WTC11 (cell line): ENCODE measurements at regions not wholly inside any gene's neighbourhood (a gene's known extent, or its start where the extent isn't known, plus 50 kb on each side); places are given as distances from the start of the nearest gene placed in this dataset.

Experiments
- ATAC-seq: fragments of 200-7000 bp; cut with Tn5 transposase; 2 replicates; pipeline ENCODE4 v1.10.0; 2021; ENCODE audit warnings: mild to moderate bottlenecking, moderate library complexity
- CTCF ChIA-PET: fragments of 300-600 bp; sonication (Branson Sonifier 250); formaldehyde crosslinking; loops from one replicate; lab custom pipeline; 2021; ENCODE audit warnings: antibody characterized with exemption; lab: Charles Lee
- POLR2A ChIA-PET: fragments of 350-600 bp; sonication (Branson Sonifier 250); formaldehyde crosslinking; loops from one replicate; lab custom pipeline; 2021; ENCODE audit warnings: antibody characterized with exemption; lab: Charles Lee
- DNase-seq: peaks from one replicate; pipeline ENCODE4 v3.0.0; 2021; ENCODE audit warnings: low spot score
- H3K27ac Mint-ChIP-seq: 2 replicates; pipeline ENCODE4 v1.8.0; 2021; ENCODE audit warnings: mixed read lengths
- H3K27me3 Mint-ChIP-seq: 2 replicates; pipeline ENCODE4 v1.8.0; 2021; ENCODE audit warnings: low read depth, mild to moderate bottlenecking, moderate library complexity, mixed read lengths
- H3K36me3 Mint-ChIP-seq: 2 replicates; pipeline ENCODE4 v1.8.0; 2021; ENCODE audit warnings: mixed read lengths
- H3K4me1 Mint-ChIP-seq: 2 replicates; pipeline ENCODE4 v1.8.0; 2022; ENCODE audit warnings: mixed read lengths
- H3K4me3 Mint-ChIP-seq: 2 replicates; pipeline ENCODE4 v1.8.0; 2021; ENCODE audit warnings: mild to moderate bottlenecking, moderate library complexity, mixed read lengths
- H3K9me3 Mint-ChIP-seq: 2 replicates; pipeline ENCODE4 v1.8.0; 2021; ENCODE audit warnings: mixed read lengths
- ATF1 ChIP-seq: sonication (generic); formaldehyde crosslinking; IDR thresholded peaks from 2 replicates; pipeline ENCODE4 v1.8.1; 2023; ENCODE audit warnings: mild to moderate bottlenecking, moderate library complexity, missing genetic modification reagents
- ESRRA ChIP-seq: sonication (generic); formaldehyde crosslinking; IDR thresholded peaks from 2 replicates; pipeline ENCODE4 v1.8.1; 2022; ENCODE audit warnings: mild to moderate bottlenecking, missing genetic modification reagents, borderline replicate concordance
- FOXJ3 ChIP-seq: sonication (generic); formaldehyde crosslinking; IDR thresholded peaks from 2 replicates; pipeline ENCODE4 v1.9.0; 2021; ENCODE audit warnings: missing genetic modification reagents, mild to moderate bottlenecking, borderline replicate concordance
- JAZF1 ChIP-seq: fragments of 250-450 bp; sonication (Bioruptor Pico); IDR thresholded peaks from 2 replicates; pipeline ENCODE4 v1.9.0; 2021; ENCODE audit warnings: moderate library complexity, mild to moderate bottlenecking, inconsistent platforms
- RORB ChIP-seq: fragments of 250-450 bp; sonication (Bioruptor Pico); IDR thresholded peaks from 2 replicates; pipeline ENCODE4 v1.9.0; 2021; ENCODE audit warnings: mild to moderate bottlenecking
- ZNF423 ChIP-seq: fragments of 250-450 bp; sonication (Bioruptor Pico); IDR thresholded peaks from 2 replicates; pipeline ENCODE4 v2.1.2; 2022; ENCODE audit warnings: mild to moderate bottlenecking, moderate library complexity
- ZNF671 ChIP-seq: fragments of 250-450 bp; sonication (Bioruptor Pico); IDR thresholded peaks from 2 replicates; pipeline ENCODE4 v1.8.0; 2021; ENCODE audit warnings: mild to moderate bottlenecking
- TF ChIP-seq, protein P1 (sequence below): fragments of 250-450 bp; sonication (Bioruptor Pico); IDR thresholded peaks from 2 replicates; pipeline ENCODE4 v1.9.0; 2021; ENCODE audit warnings: moderate library complexity, mild to moderate bottlenecking, inconsistent platforms, borderline replicate concordance
- TF ChIP-seq, protein P2 (sequence below): fragments of 250-450 bp; sonication (Bioruptor Pico); IDR thresholded peaks from 2 replicates; pipeline ENCODE4 v2.1.2; 2022; ENCODE audit warnings: mild to moderate bottlenecking, moderate library complexity
- TF ChIP-seq, protein P3 (sequence below): sonication (generic); formaldehyde crosslinking; IDR thresholded peaks from 2 replicates; pipeline ENCODE4 v1.8.1; 2023; ENCODE audit warnings: mild to moderate bottlenecking, moderate library complexity, missing genetic modification reagents
- TF ChIP-seq, protein P4 (sequence below): sonication (generic); formaldehyde crosslinking; IDR thresholded peaks from 2 replicates; pipeline ENCODE4 v1.8.0; 2022; ENCODE audit warnings: mild to moderate bottlenecking, missing genetic modification reagents
- TF ChIP-seq, protein P5 (sequence below): fragments of 250-450 bp; sonication (Bioruptor Pico); IDR thresholded peaks from 2 replicates; pipeline ENCODE4 v1.9.0; 2021; ENCODE audit warnings: mild to moderate bottlenecking
- TF ChIP-seq, protein P6 (sequence below): sonication (generic); formaldehyde crosslinking; IDR thresholded peaks from 2 replicates; pipeline ENCODE4 v1.8.1; 2022; ENCODE audit warnings: low read depth, mild to moderate bottlenecking, moderate library complexity, missing genetic modification reagents, borderline replicate concordance
- TF ChIP-seq, protein P7 (sequence below): sonication (generic); formaldehyde crosslinking; IDR thresholded peaks from 2 replicates; pipeline ENCODE4 v1.8.1; 2023; ENCODE audit warnings: mild to moderate bottlenecking, missing genetic modification reagents
- TF ChIP-seq, protein P8 (sequence below): sonication (generic); formaldehyde crosslinking; IDR thresholded peaks from 2 replicates; pipeline ENCODE4 v1.8.1; 2022; ENCODE audit warnings: mild to moderate bottlenecking, missing genetic modification reagents, moderate library complexity, borderline replicate concordance

DNA sequence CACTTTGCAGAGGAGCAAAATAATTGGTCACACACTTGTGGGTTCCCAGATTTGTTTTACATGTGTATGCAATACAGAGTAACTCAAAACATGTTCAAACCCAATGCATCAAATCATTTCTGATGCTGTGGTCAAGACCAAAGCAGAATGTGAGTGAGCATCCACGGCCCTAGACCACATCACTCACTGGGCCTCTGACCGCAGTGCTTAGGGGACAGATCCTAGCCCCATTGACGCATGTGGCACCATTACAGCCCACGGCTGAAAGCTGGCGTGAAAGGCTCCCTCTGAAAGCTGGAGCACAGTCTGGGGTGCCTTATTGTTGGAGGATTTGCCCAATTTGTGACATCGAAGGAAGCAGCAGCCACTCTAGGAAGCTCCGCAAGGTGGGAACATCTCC lies 498.8 kb upstream of the TCF4 start:
- ChIA-PET CTCF (no interaction called here), POLR2A (no interaction called here)
- TF ChIP-seq, protein P1, sequence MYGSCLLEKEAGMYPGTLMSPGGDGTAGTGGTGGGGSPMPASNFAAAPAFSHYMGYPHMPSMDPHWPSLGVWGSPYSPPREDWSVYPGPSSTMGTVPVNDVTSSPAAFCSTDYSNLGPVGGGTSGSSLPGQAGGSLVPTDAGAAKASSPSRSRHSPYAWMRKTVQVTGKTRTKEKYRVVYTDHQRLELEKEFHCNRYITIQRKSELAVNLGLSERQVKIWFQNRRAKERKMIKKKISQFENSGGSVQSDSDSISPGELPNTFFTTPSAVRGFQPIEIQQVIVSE (CRISPR knock-in tag) = no peak
- TF ChIP-seq, protein P2, sequence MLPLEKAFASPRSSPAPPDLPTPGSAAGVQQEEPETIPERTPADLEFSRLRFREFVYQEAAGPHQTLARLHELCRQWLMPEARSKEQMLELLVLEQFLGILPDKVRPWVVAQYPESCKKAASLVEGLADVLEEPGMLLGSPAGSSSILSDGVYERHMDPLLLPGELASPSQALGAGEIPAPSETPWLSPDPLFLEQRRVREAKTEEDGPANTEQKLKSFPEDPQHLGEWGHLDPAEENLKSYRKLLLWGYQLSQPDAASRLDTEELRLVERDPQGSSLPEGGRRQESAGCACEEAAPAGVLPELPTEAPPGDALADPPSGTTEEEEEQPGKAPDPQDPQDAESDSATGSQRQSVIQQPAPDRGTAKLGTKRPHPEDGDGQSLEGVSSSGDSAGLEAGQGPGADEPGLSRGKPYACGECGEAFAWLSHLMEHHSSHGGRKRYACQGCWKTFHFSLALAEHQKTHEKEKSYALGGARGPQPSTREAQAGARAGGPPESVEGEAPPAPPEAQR (CRISPR knock-in tag) = no peak
- no peak for TF ChIP-seq ESRRA (CRISPR knock-in tag)
- TF ChIP-seq, protein P3, sequence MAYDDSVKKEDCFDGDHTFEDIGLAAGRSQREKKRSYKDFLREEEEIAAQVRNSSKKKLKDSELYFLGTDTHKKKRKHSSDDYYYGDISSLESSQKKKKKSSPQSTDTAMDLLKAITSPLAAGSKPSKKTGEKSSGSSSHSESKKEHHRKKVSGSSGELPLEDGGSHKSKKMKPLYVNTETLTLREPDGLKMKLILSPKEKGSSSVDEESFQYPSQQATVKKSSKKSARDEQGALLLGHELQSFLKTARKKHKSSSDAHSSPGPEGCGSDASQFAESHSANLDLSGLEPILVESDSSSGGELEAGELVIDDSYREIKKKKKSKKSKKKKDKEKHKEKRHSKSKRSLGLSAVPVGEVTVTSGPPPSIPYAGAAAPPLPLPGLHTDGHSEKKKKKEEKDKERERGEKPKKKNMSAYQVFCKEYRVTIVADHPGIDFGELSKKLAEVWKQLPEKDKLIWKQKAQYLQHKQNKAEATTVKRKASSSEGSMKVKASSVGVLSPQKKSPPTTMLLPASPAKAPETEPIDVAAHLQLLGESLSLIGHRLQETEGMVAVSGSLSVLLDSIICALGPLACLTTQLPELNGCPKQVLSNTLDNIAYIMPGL (CRISPR knock-in tag) = no peak
- no peak for TF ChIP-seq ZNF671 (CRISPR knock-in tag)
- no peak for TF ChIP-seq FOXJ3 (CRISPR knock-in tag)

DNA sequence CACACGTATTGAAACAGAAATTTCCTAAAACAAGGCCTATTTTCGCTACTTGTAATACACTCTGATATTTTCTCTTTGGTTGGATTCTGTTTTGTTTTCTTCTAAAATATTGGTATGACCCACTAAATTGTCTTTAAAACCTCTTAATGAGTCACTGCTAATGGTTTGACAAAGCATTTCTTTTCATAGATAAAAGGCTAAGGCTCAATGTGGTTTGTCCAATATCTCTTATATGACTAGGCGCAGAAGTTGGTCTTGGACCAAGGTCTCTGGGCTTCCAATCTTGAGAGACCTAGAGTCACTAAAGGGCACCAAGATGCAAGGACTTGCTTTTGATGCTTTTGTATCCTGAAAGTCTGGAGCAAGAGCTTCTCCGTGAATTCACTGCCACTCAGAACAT lies 498.2 kb upstream of the TCF4 start:
- Mint-ChIP-seq H3K36me3 (no peaks in the 10 kb centered on the region), H3K27ac (no peak overlapping the region), H3K4me1 (peaks cover 29% of the 10 kb centered on the region), H3K9me3 (peaks cover 9% of the 10 kb centered on the region), H3K4me3 (no peak overlapping the region), H3K27me3 (no peaks in the 10 kb centered on the region)
- no peak for ATAC-seq
- ChIA-PET POLR2A (no interaction called here), CTCF (no interaction called here)
- DNase-seq = no peak
- TF ChIP-seq, protein P4, sequence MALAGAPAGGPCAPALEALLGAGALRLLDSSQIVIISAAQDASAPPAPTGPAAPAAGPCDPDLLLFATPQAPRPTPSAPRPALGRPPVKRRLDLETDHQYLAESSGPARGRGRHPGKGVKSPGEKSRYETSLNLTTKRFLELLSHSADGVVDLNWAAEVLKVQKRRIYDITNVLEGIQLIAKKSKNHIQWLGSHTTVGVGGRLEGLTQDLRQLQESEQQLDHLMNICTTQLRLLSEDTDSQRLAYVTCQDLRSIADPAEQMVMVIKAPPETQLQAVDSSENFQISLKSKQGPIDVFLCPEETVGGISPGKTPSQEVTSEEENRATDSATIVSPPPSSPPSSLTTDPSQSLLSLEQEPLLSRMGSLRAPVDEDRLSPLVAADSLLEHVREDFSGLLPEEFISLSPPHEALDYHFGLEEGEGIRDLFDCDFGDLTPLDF = no peak
- TF ChIP-seq, protein P5, sequence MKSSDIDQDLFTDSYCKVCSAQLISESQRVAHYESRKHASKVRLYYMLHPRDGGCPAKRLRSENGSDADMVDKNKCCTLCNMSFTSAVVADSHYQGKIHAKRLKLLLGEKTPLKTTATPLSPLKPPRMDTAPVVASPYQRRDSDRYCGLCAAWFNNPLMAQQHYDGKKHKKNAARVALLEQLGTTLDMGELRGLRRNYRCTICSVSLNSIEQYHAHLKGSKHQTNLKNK (CRISPR knock-in tag) = no peak
- TF ChIP-seq RORB (CRISPR knock-in tag) (no peak), ZNF423 (CRISPR knock-in tag) (no peak), JAZF1 (CRISPR knock-in tag) (no peak), ATF1 (CRISPR knock-in tag) (no peak)
- TF ChIP-seq, protein P6, sequence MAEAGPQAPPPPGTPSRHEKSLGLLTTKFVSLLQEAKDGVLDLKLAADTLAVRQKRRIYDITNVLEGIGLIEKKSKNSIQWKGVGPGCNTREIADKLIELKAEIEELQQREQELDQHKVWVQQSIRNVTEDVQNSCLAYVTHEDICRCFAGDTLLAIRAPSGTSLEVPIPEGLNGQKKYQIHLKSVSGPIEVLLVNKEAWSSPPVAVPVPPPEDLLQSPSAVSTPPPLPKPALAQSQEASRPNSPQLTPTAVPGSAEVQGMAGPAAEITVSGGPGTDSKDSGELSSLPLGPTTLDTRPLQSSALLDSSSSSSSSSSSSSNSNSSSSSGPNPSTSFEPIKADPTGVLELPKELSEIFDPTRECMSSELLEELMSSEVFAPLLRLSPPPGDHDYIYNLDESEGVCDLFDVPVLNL (CRISPR knock-in tag) = no peak
- TF ChIP-seq, protein P7, sequence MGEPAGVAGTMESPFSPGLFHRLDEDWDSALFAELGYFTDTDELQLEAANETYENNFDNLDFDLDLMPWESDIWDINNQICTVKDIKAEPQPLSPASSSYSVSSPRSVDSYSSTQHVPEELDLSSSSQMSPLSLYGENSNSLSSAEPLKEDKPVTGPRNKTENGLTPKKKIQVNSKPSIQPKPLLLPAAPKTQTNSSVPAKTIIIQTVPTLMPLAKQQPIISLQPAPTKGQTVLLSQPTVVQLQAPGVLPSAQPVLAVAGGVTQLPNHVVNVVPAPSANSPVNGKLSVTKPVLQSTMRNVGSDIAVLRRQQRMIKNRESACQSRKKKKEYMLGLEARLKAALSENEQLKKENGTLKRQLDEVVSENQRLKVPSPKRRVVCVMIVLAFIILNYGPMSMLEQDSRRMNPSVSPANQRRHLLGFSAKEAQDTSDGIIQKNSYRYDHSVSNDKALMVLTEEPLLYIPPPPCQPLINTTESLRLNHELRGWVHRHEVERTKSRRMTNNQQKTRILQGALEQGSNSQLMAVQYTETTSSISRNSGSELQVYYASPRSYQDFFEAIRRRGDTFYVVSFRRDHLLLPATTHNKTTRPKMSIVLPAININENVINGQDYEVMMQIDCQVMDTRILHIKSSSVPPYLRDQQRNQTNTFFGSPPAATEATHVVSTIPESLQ (CRISPR knock-in tag) = no peak
- TF ChIP-seq, protein P8, sequence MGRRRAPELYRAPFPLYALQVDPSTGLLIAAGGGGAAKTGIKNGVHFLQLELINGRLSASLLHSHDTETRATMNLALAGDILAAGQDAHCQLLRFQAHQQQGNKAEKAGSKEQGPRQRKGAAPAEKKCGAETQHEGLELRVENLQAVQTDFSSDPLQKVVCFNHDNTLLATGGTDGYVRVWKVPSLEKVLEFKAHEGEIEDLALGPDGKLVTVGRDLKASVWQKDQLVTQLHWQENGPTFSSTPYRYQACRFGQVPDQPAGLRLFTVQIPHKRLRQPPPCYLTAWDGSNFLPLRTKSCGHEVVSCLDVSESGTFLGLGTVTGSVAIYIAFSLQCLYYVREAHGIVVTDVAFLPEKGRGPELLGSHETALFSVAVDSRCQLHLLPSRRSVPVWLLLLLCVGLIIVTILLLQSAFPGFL = no peak
- TF ChIP-seq, protein P1 (CRISPR knock-in tag) = no peak

More for the DNA sequence above, 498.8 kb upstream of the TCF4 start:
- H3K36me3 Mint-ChIP-seq = no peaks in the 10 kb centered on the region
- DNase-seq = no peak
- ATAC-seq = no peak
- no peak overlapping the region for H3K27ac Mint-ChIP-seq
- H3K9me3 Mint-ChIP-seq = peaks cover 9% of the 10 kb centered on the region
- H3K4me3 Mint-ChIP-seq = no peak overlapping the region
- no peaks in the 10 kb centered on the region for H3K27me3 Mint-ChIP-seq
- peaks cover 29% of the 10 kb centered on the region for H3K4me1 Mint-ChIP-seq
